NCI-H1436 treated with DMSO at 0.1 percent for 48 hours (cell line): ENCODE measurements at regions not wholly inside any gene's neighbourhood (a gene's known extent, or its start where the extent isn't known, plus 50 kb on each side); places are given as distances from the start of the nearest gene placed in this dataset.

Experiments used
- DNase-seq: peaks from one replicate; lab custom pipeline; 2025; lab: John Stamatoyannopoulos, UW

DNA sequence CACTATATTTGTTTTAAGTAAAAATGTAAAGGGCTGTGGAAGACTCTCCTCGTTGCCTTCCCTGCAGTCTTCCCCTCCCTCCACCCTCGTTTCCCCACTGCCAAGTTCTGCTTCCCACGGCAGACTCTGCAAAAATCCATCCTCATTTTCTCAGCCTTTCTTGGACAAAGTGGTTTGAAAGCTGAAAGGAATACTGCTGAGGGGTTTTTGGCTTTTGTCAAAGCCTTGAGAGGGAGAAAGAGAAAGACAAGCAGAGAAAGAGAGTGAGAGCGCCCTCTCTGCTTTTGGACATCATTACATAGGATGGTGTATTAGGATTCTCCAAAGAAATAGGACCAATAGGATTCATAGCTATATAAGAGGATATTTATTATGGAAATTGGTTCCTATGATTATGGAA lies 455.9 kb upstream of the SOX11 start:
- no peak for DNase-seq

DNA sequence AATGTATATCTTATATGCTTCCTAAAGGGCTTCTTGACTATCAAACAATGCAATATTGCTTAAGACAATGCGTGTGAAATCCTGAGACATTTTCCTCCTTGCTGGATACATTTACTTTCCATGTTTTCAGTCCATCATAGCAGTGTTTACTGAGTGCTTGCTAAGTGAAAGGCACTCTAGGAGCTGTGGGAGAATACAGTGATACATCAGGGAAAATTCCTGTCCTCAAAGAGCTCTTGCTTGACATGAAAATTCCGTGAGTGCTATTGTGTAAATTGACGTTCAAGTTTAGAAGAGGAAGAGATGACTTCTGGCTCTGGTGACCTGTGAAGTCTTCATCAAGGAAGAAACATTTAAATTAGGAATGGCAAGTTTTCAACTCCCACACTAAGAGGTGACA lies 449.4 kb upstream of the SOX11 start:
- DNase-seq, result no peak

DNA sequence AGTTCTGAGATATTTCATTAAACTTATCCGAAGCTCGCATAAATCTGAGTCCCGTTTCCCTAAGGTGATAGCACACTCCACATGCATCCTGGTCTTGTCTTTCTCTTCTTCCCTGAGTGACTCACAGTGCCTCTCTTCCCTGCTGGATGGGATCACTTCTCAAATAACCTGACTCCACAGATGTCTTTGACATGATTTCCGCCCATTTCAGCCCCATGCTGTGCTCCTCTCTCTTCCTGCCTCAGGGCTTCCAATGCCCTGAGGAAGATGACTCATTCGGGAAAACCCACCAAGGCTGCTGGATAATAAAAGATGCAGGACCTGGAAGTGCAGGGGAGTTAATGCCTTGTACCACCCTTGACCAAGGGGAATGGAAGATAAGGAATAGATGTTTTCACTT lies 441.7 kb upstream of the SOX11 start:
- DNase-seq, result no peak

DNA sequence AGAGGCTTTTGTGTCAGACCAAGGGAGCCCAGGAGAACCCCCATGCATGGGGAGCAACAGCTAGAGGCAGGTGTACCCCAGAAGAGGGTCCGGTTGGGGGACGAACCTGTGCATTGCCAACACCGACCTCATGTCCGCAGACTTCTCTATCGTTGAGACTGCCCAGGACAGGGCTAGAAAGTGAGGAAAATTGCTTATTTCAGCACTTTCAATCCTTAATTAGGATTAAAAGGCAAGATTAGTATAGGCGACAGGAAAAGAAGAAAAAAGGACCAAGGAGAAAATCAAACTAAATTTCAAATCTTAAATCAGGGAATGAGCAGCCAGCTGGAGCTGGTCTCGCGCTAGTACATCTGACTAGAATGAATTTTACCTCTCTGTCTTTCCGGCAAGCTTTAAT lies 438.9 kb upstream of the SOX11 start:
- DNase-seq, result no peak

DNA sequence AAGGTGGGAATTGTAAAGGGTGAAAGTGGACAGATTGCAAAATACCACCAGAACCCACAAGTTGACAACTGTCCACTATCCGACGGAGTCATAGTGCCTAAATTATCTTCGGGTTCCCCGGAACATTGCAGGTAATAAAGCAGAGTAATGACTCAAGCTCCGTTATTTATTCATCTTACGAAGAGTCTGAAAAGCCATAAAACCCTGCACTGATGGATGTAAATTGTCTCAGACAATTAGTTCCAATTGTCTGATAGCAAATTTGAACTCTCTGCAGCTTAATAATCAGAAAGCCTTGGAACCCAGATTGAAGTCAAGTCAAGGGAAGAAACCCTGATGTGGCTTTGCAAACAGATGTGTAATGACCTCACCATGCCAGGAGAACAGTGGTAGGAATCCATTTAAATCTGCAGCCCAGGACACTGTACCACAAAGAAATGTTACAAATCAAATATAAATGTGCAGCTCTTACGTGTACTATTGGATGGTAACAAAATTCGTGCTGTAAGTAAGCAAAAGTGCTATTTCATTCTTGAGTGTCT lies 437.3 kb upstream of the SOX11 start:
- DNase-seq, result no peak

DNA sequence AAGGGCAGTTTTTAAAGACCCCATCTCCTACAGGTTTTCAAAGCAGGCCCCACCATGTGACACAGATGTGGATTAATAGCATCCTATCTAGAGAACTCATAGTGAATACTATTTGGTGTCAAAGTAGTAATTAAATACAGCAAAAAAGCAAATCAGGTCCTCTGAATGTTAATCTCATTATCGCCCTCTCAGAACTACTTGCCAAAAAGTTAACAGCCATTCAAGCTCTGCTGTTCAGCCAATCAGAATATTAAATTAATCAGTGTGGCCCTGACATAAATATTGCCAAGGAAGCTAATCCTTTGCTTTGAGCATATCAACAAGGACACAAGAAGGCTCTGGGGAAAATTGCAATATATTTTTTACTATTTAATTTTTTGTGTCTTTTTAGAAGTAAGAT lies 428.9 kb upstream of the SOX11 start:
- no peak for DNase-seq

DNA sequence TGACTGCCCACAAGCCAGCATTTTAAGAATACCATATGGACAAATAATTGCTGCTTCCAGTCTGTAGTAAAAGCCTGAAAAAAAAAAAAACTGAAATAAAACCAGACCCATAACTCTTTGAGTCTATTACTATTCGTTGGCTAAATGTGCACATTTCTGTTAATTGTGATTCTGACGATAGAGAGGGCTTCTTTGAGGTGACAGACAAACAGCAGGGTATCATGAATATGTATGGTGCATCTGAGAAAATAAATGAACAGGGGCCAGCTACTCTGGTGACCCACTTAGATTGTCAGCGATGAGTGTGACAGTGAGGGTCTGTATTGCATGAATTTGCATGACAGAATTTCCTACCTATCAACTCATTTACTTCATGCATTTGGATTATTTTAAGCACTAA lies 427.8 kb upstream of the SOX11 start:
- DNase-seq, result no peak

DNA sequence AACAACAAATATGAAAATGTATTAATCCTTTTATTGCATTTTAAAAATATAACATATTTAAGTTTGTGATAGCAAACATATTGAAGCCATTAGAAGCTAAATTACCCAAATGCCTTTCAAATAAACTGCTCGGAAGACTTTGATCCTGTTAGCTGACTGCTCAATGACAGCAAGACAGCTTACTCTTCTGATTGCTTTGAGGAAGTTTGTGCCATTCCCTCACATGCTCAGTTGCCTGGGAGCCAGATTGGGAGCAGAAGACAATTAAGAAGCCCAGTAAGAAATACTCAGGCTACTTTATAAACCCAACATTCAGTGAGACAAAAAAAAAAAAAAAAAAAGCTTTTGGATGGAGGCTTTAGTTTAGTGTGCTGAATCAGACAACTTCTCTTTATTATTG lies 407.1 kb upstream of the SOX11 start:
- no peak for DNase-seq

DNA sequence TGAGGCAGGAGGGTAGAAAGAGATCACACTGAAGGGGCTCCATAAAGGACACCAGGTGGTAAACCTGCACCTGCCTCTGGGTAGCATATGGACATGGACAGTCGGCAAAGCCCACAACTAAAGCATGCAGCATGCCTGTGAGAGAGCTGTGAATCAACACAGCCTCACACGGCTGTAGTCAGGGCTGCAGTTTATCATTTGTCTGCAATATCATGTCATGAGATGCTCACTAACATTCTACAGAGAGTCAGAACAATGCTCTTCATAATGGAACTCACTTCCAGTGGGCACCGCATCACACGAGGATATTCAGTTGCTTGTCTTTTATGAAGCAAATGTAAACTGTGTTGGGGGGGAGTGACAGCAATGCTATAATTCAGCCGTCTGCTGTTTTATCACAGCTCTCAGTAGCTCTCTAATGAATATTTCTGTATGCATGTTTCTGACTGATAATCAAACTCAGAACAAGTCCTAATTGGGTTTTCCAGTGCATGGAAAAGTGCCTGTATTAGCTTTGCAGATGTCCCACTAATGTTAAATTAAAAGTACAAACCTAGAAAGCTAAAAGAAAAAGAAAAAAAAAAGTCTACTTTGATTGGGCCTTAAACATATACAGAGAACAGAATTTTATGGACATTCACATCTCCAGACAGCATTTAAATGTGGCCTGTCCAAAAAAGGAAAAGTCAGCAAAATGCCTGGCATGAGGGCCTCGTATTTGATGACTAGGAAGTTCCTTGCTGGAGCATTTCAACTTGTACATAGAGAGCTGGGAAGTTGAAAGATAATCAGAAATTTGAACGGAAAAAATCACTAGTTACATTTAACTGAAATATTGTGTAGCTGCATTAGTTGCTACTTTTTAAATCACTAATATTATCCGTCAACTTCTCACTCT lies 406.1 kb upstream of the SOX11 start:
- DNase-seq, result no peak

DNA sequence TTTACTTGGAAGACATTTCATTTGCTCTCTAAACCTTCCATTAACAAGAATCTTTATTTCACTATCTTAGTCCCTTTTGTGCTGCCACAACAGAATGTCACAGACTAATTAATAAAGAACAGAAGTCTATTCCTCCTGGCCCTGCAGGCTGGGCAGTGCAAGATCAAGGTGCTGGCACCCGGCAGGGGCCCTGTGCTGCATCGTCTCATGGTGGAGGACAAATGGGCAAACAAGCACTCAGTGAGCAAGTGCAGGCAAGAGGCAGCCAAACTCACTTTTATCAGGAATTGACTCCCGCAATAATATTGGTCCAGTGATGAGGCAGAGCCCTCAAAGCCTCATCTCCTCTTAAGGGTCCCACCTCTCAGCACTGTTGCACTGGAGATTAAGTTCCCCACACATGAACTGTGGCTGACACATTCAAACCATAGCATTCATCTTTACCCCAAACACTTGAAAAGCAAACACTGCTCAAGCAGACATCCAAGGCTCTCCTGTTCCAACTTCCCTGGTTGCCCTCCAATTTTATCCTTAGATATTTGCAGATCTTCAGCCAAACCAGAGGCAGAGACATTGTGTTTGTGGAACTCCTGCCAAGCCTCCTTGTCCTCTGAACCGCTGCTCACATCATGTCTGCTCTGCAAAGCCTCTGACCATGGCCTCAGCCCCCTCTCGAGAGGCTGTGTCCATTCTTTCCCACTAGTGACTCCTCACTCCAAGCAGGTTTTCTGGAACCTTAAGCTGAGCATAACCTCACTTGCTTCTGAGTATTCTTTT lies 404.4 kb upstream of the SOX11 start:
- DNase-seq, result no peak

DNA sequence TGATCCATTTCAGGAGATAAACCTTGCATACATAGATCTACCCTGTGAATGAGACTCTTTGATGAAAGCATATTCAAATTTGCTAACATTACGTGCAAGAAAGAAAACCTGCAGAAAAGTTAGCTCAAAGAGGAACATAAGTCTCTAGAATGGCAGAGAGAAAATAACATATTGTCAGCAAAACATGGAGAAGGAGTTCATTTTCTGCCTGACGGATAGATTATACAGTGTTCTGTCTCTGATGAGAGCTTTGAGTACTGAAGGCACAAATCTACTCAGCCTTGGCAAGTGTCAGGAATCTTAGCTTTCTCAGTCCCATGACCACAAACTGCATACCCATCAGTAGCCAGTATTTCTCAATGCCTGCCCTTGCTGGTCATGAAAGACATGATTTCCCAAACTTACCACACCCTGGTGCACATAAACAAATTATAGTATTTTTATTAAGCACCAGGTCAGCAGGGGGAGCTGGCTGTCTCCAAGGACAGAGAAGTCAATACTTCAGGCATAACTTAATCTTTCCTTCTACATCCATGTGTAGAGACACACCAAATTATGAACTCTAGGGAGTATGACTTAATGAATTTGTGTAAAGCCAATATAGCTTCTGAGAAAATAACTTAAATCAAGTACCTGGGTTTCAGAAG lies 401.2 kb upstream of the SOX11 start:
- no peak for DNase-seq

DNA sequence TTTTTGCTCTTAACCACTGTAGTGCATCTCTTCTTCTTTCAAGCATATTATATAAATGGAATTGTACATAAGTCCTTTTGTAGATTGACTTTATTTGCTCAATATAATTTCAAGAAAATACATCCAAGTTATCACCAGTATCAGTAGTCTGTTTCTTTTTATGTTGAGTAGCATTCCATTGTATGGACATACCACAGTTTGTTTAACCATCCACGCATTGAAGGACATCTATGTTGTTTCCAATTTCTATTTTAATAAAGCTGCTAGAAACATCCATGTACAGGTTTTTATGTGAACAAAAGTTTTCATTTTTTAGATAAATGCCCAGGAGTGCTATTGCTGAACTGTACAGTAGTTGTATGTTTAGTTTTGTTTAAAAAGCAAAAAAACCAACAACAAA lies 387.5 kb upstream of the SOX11 start:
- DNase-seq, result no peak

DNA sequence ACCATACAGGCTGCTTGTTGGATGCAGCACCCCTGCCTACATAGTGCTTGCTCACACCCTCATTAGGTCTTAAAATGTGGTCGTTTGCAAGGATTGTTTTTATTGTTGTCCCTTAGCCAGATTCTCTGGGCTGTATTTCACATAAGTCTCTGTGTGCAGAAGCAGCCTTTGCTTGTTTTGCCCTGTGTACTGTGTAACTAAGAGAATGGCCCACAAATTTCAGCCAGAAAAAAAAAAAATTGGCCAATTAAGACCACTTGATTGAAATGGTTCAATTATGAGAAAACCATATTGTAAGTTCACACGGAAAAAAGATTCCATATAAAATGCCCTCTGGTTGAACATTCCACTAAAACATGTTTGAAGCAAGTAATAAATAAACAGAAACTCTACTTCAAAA lies 377.1 kb upstream of the SOX11 start:
- peak; percentile 4 for DNase-seq

DNA sequence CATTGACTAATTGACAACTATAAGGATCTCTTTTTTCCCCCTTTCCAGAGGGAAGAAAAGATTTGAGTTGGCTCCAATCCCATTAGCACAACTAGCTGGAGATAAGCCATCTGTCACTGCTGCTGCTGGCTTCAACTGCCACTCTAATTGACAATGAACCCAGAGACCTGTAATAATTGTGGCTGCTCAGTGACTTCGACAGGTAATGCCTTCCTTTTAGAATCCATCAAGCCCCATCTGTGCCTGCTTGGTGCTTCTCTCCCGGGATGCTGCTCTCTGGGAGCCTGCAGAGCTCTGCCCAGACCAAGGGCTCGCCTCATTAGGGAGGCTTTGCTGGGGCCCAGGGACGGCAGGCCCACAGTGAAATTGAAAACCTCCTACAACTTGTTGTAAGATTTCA lies 376.7 kb upstream of the SOX11 start:
- DNase-seq, result peak; percentile 57

DNA sequence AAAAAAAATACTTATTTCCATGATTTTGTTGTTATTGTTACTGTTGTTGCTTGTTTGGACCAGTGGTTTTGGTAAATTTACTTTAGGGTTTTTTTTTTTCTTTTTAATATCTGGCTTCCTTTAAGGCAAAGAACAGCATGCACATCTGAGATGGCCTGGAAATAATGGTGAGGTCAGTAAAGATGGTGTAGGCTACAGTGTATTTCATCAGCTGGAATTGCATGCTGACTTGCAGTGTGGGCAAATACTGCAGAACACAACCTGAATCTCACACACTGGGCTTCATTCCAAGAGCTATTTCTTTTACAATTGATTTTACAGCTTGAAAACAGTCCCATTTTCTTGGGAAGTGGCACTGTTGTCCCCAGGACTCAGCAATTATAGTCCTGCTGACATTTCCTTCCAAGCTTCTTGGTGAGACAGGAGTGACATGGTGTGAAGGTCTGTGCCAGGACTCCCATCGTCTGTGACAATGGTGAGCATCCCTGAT lies 376.1 kb upstream of the SOX11 start:
- no peak for DNase-seq

DNA sequence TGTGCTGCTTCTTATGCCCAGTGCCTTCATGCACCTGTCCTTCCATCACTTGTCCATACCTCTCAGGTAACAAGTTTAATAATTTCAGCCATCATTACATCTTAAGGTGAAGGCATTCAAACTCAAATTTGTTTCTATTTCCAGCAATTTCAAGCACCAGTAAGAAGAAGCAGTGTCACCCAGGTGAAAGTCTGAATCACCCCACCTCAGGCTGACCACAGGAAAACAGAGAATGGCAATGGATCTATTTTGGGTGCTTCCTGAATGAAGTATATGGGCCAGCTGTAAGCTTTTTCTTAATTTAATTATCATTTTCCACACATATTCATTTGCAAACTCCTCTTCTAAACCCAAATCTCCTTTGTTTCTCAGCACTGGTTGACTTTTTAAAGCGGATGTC lies 372.7 kb upstream of the SOX11 start:
- no peak for DNase-seq

DNA sequence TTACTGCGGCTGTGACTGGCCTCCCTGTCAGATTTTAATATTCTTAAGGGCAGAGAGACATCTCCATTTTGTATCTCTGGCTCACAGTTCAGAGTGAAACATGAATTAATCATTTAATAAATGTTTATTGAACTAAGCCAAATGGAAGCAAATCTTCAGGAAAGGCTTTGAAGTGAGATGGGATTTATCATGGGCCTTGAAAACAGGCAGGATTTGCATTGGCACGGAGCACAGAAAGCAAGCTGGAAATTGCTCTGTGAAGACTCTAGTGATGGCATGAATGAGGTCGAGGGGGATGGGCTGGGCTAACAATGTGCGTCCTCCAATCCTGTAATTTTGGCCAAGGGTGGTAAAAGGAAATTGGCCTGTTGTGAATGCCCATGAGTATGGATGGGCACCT lies 369.8 kb upstream of the SOX11 start:
- DNase-seq, result no peak

DNA sequence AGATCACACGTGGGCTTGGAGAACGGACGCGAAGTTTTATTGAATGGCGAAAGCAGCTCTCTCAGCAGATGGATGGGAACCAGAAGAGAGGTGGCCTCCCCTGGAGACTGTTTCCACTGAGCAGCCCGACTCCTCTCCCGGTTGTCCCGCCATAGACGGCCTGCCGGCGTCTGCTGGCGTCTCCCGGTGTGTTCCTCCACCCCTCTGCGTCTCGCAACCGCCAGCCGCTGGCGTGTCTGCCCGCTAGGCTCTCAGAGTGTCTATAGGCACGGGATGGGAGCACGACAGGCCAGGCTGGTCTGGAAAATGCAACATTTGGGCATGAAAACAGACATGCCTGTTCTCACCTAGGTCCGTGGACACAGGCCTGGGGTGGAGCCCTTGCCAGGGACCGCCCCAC lies 366.7 kb upstream of the SOX11 start:
- no peak for DNase-seq

DNA sequence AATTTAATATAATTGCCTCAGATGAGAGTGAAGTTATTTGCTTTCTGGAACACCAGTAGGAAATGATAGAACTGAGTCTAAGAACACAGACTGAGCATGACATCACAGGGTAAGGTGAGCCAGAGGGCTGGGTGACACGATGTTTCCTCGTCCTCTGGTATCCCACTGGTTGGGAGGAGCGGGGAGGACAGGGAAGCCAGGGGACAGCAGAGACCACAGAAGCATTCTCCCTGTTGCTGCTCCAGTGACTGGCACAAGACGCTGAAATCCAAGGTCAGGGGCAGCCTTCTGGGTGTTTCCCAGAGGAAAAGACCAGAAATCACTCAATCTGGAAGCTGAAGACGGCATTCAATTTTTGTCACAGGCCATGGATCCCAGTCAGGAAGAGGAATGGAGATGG lies 363.4 kb upstream of the SOX11 start:
- no peak for DNase-seq

DNA sequence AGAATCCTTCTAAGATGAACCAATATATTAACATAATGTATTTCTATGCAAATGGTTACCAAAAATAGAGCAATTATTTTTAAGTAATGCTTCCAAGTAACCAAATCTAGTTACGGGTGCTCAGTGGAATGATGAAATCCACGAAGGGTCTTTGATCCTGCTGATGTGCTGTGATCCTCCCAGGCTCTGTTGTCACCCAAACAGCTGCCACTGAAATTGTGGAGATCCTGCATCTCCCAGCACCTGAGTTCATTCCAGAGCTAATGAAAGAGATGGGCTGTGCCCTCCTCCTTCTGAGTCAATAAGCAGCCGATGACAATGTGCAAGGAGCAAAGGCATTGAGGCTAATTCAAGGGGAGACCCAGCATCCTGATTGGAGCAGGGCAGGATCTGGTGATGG lies 362.4 kb upstream of the SOX11 start:
- no peak for DNase-seq

DNA sequence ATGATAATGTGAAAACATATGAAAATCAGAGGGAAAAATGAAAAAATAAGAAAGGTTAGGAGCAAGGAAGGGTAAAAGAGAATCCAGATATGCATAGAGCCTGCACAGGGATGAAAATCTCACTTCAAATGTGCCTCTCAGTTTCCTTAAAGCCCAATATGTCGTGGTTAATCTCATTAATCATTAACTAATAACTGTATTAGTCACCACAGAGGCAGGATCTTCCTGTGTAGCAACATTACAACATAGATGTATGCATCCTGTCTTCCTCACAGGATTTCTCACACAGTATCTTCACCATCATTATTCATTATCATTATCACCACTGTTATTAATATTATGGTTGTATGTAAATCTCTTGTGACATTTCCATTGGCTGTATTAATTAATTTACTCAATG lies 361.2 kb upstream of the SOX11 start:
- DNase-seq, result no peak

DNA sequence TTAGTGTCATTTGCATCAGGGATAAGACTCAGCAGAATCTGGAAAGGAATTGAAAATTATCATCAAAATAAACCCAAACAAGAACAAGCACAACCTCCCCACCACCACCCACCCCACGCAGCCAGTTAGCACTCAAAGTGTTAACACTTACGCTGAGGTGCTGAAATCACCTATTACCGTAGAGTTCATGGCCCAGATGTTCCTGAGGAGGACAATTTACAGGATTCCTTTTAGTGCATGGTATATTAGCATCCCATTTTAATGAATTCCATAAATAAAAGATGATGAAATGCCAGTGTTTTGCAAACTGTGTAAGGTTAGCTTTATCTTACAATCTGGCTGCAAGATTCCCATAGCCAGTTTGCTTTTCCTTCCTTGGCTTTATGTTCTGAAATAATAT lies 359.3 kb upstream of the SOX11 start:
- no peak for DNase-seq

DNA sequence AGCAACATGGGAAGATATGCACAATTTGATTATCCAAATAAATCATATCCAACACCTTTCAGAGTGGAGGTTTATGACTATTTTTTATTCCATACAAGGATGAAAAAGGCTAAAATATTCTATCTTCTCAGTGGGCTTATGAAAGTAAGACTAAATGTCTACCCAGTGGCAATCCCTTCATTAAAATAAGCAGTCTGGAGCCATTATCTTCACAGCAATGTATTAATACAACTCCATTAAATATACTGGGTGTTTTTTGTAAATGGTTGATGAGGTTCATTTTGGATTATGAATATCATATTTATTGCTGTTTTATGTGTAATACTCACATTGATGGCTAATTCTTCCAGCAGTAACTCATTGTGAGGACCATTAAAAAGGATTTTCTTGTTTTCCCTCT lies 352.7 kb upstream of the SOX11 start:
- no peak for DNase-seq
